Naive B cell (primary cell): ENCODE measurements at regions not wholly inside any gene's neighbourhood (a gene's known extent, or its start where the extent isn't known, plus 50 kb on each side); places are given as distances from the start of the nearest gene placed in this dataset.
A peak's percentile ranks its signal among the peaks of the same experiment; 100 is the strongest.
"Not testable (repeated sequence)": the region's sequence is repeated elsewhere in the genome, so short reads cannot be mapped to it uniquely, and the experiment has no call there.

Source experiments
- ATAC-seq, 2 donors: fragments of 150-1000 bp; cut with Tn5 transposase; 2 replicates each; pipeline ENCODE4 v1.10.0; 2021; ENCODE audit warnings: low read depth in 2 of 2, mild to moderate bottlenecking in 2 of 2, moderate library complexity in 2 of 2
- DNase-seq: peaks from one replicate; pipeline ENCODE4 v3.0.0; 2022
- H3K27ac Mint-ChIP-seq, 6 donors: one replicate each; pipeline ENCODE4 v1.8.0; 2020 to 2022; ENCODE audit warnings: mild to moderate bottlenecking in 6 of 6, mixed read lengths in 6 of 6, moderate library complexity in 5 of 6, inconsistent platforms in 2 of 6
- H3K27me3 Mint-ChIP-seq, 3 donors: one replicate each; pipeline ENCODE4 v1.8.0; 2021 to 2022; ENCODE audit warnings: mixed read lengths in 3 of 3, mild to moderate bottlenecking in 1 of 3
- H3K36me3 Mint-ChIP-seq, 2 donors: one replicate each; pipeline ENCODE4 v1.8.0; 2020 to 2022; ENCODE audit warnings: mixed read lengths in 2 of 2, inconsistent platforms in 1 of 2, mild to moderate bottlenecking in 1 of 2
- H3K4me1 Mint-ChIP-seq, 3 donors: one replicate each; pipeline ENCODE4 v1.8.0; 2020 to 2022; ENCODE audit warnings: mixed read lengths in 3 of 3, inconsistent platforms in 1 of 3, mild to moderate bottlenecking in 1 of 3, moderate library complexity in 1 of 3
- H3K4me3 Mint-ChIP-seq, 8 donors: one replicate each; pipeline ENCODE4 v1.8.0; 2020 to 2022; ENCODE audit warnings: mild to moderate bottlenecking in 8 of 8, mixed read lengths in 8 of 8, moderate library complexity in 8 of 8, inconsistent platforms in 2 of 8
- H3K9me3 Mint-ChIP-seq, 7 donors: one replicate each; pipeline ENCODE4 v1.8.0; 2020 to 2022; ENCODE audit warnings: mixed read lengths in 7 of 7, mild to moderate bottlenecking in 5 of 7, inconsistent platforms in 2 of 7, moderate library complexity in 1 of 7

GRCh38 chr2:111380733-111381439, 260.2 kb downstream of the BCL2L11 start:
- not testable (repeated sequence) for DNase-seq, H3K4me3 Mint-ChIP-seq, H3K36me3 Mint-ChIP-seq, H3K9me3 Mint-ChIP-seq, H3K27me3 Mint-ChIP-seq, ATAC-seq, H3K4me1 Mint-ChIP-seq
- H3K27ac Mint-ChIP-seq: peak overlapping the region in 1 of 6 donors; percentile 32

- not testable (repeated sequence) for DNase-seq, H3K4me3 Mint-ChIP-seq, H3K27me3 Mint-ChIP-seq, H3K9me3 Mint-ChIP-seq, ATAC-seq, H3K4me1 Mint-ChIP-seq, H3K36me3 Mint-ChIP-seq
- peak overlapping the region in 2 of 6 donors; percentile 28 to 82 for H3K27ac Mint-ChIP-seq
Observed at GRCh38 chr2:111381530-111382306, 261.0 kb downstream of the BCL2L11 start.

- H3K36me3 Mint-ChIP-seq, H3K27ac Mint-ChIP-seq, H3K9me3 Mint-ChIP-seq, DNase-seq, H3K27me3 Mint-ChIP-seq, H3K4me1 Mint-ChIP-seq, H3K4me3 Mint-ChIP-seq, ATAC-seq: not testable (repeated sequence)
Observed at GRCh38 chr2:111382507-111382906, 261.8 kb downstream of the BCL2L11 start.

- not testable (repeated sequence) for H3K9me3 Mint-ChIP-seq, H3K27ac Mint-ChIP-seq, H3K27me3 Mint-ChIP-seq, H3K4me3 Mint-ChIP-seq, H3K36me3 Mint-ChIP-seq, DNase-seq, H3K4me1 Mint-ChIP-seq, ATAC-seq
Observed at GRCh38 chr2:111383311-111383710, 262.6 kb downstream of the BCL2L11 start.

GRCh38 chr2:111385226-111385957, 264.7 kb downstream of the BCL2L11 start:
- H3K9me3 Mint-ChIP-seq, H3K36me3 Mint-ChIP-seq, ATAC-seq, H3K4me3 Mint-ChIP-seq, DNase-seq, H3K4me1 Mint-ChIP-seq, H3K27me3 Mint-ChIP-seq: not testable (repeated sequence)
- peak overlapping the region in 2 of 6 donors; percentile 66 to 89 for H3K27ac Mint-ChIP-seq

- H3K36me3 Mint-ChIP-seq, ATAC-seq: not testable (repeated sequence)
Observed at GRCh38 chr2:111390605-111391004, 269.9 kb downstream of the BCL2L11 start.

GRCh38 chr2:111395350-111396128, 274.8 kb downstream of the BCL2L11 start:
- H3K9me3 Mint-ChIP-seq, H3K36me3 Mint-ChIP-seq, DNase-seq, H3K4me1 Mint-ChIP-seq, H3K27me3 Mint-ChIP-seq, H3K4me3 Mint-ChIP-seq, ATAC-seq: not testable (repeated sequence)
- peak overlapping the region in 1 of 6 donors; percentile 54 for H3K27ac Mint-ChIP-seq

More at GRCh38 chr2:111390605-111391004, 269.9 kb downstream of the BCL2L11 start:
- H3K9me3 Mint-ChIP-seq, DNase-seq, H3K27me3 Mint-ChIP-seq, H3K4me1 Mint-ChIP-seq, H3K4me3 Mint-ChIP-seq, H3K27ac Mint-ChIP-seq: not testable (repeated sequence)

- H3K27me3 Mint-ChIP-seq, H3K9me3 Mint-ChIP-seq, H3K36me3 Mint-ChIP-seq, DNase-seq, H3K27ac Mint-ChIP-seq, H3K4me3 Mint-ChIP-seq, ATAC-seq, H3K4me1 Mint-ChIP-seq: not testable (repeated sequence)
Observed at GRCh38 chr2:111400598-111401253, 280.0 kb downstream of the BCL2L11 start.

- not testable (repeated sequence) for DNase-seq, H3K9me3 Mint-ChIP-seq, H3K4me1 Mint-ChIP-seq, H3K36me3 Mint-ChIP-seq, H3K27me3 Mint-ChIP-seq, H3K4me3 Mint-ChIP-seq, H3K27ac Mint-ChIP-seq
- ATAC-seq: peak; percentile 51 to 59
Observed at GRCh38 chr2:111401270-111402140, 280.8 kb downstream of the BCL2L11 start.

GRCh38 chr2:111402450-111402849, 281.7 kb downstream of the BCL2L11 start:
- DNase-seq, H3K36me3 Mint-ChIP-seq, H3K9me3 Mint-ChIP-seq, ATAC-seq, H3K27ac Mint-ChIP-seq, H3K4me3 Mint-ChIP-seq, H3K27me3 Mint-ChIP-seq, H3K4me1 Mint-ChIP-seq: not testable (repeated sequence)

- not testable (repeated sequence) for H3K9me3 Mint-ChIP-seq, H3K4me3 Mint-ChIP-seq, H3K36me3 Mint-ChIP-seq, H3K4me1 Mint-ChIP-seq, H3K27me3 Mint-ChIP-seq, DNase-seq, H3K27ac Mint-ChIP-seq, ATAC-seq
Observed at GRCh38 chr2:111403287-111403686, 282.6 kb downstream of the BCL2L11 start.

- not testable (repeated sequence) for DNase-seq, H3K27me3 Mint-ChIP-seq, H3K4me1 Mint-ChIP-seq, H3K4me3 Mint-ChIP-seq, ATAC-seq, H3K36me3 Mint-ChIP-seq, H3K9me3 Mint-ChIP-seq, H3K27ac Mint-ChIP-seq
Observed at GRCh38 chr2:111406616-111407015, 285.9 kb downstream of the BCL2L11 start.
